Endothelial cell of umbilical vein (primary cell): ENCODE measurements at regions not wholly inside any gene's neighbourhood (a gene's known extent, or its start where the extent isn't known, plus 50 kb on each side); places are given as distances from the start of the nearest gene placed in this dataset.

ENCODE experiments used
- BruUV-seq: library from RNA; stranded (reverse); fragments of 400-500 nt; replicated peaks from 2 replicates; lab custom pipeline; 2021; lab: Mats Ljungman, UMichigan
- CTCF ChIA-PET: fragments of 300-600, 350-600 bp; sonication (Branson Sonifier 250); formaldehyde crosslinking; loops from one replicate; lab custom pipeline; 2021; ENCODE audit warnings: antibody characterized with exemption, inconsistent platforms; lab: Charles Lee
- POLR2A ChIA-PET: fragments of 300-600, 350-600 bp; sonication (Branson Sonifier 250); formaldehyde crosslinking; loops from one replicate; lab custom pipeline; 2021; ENCODE audit warnings: antibody characterized with exemption, inconsistent platforms; lab: Charles Lee
- DNase-seq: peaks from one replicate; pipeline ENCODE4 v3.0.0-alpha.2; 2011; ENCODE audit warnings: low read depth, low spot score
- FAIRE-seq: peaks from 2 replicates; lab custom pipeline; 2011; peaks lifted over from hg19 to GRCh38; lab: Jason Lieb, UNC
- H2AFZ ChIP-seq: 2 replicates; pipeline ENCODE4 v1.6.0; 2012; ENCODE audit warnings: low read depth, low read length, control low read depth, inconsistent platforms
- H3K27ac ChIP-seq: 2 replicates; pipeline ENCODE4 v1.5.1; 2011; ENCODE audit warnings: low read depth, mild to moderate bottlenecking, control low read depth, low read length, moderate library complexity; ENCODE audit not compliant: insufficient read depth
- H3K27me3 ChIP-seq, 2 experiments: 2 replicates each; pipeline versions ENCODE4 v1.6.0 to v1.6.1; 2011; ENCODE audit warnings: low read length in 2 of 2, mixed read lengths in 1 of 2; ENCODE audit not compliant: control insufficient read depth in 2 of 2, insufficient read depth in 2 of 2
- H3K36me3 ChIP-seq, 2 experiments: 2 replicates in 1 of 2; 3 replicates in 1 of 2; pipeline ENCODE4 v1.5.1; 2011; ENCODE audit warnings: low read length in 2 of 2, mild to moderate bottlenecking in 1 of 2, moderate library complexity in 1 of 2; ENCODE audit not compliant: control insufficient read depth in 2 of 2, insufficient read depth in 2 of 2; ENCODE audit errors: extremely low read depth in 1 of 2
- H3K4me1 ChIP-seq: 3 replicates; pipeline ENCODE4 v1.5.1; 2011; ENCODE audit warnings: mild to moderate bottlenecking, low read length; ENCODE audit not compliant: control insufficient read depth, insufficient read depth; ENCODE audit errors: extremely low read depth
- H3K4me2 ChIP-seq: 2 replicates; pipeline ENCODE4 v1.6.1; 2011; ENCODE audit warnings: low read length, control low read depth, mixed read lengths; ENCODE audit not compliant: insufficient read depth
- H3K4me3 ChIP-seq, 3 experiments: fragments of 200-600 bp in 1 of 3; sonication (generic), shearing (Covaris generic) in 1 of 3; replicated peaks in 1 of 3; 2 replicates each; pipeline ENCODE4 v1.5.1; 2011 to 2016; ENCODE audit warnings: control low read depth in 3 of 3, low read length in 3 of 3, mild to moderate bottlenecking in 2 of 3, inconsistent platforms in 1 of 3, low read depth in 1 of 3, moderate library complexity in 1 of 3; ENCODE audit not compliant: insufficient read depth in 1 of 3
- H3K79me2 ChIP-seq: 2 replicates; pipeline ENCODE4 v1.6.0; 2012; ENCODE audit warnings: low read length, inconsistent platforms; ENCODE audit not compliant: control insufficient read depth, insufficient read depth
- H3K9ac ChIP-seq: replicated peaks from 2 replicates; pipeline ENCODE3; 2011; ENCODE audit warnings: low read length, control low read depth; ENCODE audit not compliant: insufficient read depth; ENCODE audit errors: extremely low read depth
- H3K9me1 ChIP-seq: replicated peaks from 3 replicates; pipeline ENCODE4 v1.6.0; 2011; ENCODE audit warnings: mild to moderate bottlenecking, low read length; ENCODE audit not compliant: control insufficient read depth, insufficient read depth; ENCODE audit errors: extremely low read depth
- H3K9me3 ChIP-seq: replicated peaks from 2 replicates; pipeline ENCODE4 v1.5.1; 2012; ENCODE audit warnings: low read length, inconsistent platforms; ENCODE audit not compliant: control insufficient read depth, insufficient read depth
- H4K20me1 ChIP-seq: replicated peaks from 2 replicates; pipeline ENCODE3; 2011; ENCODE audit warnings: mild to moderate bottlenecking, low read length; ENCODE audit not compliant: control insufficient read depth, insufficient read depth; ENCODE audit errors: extremely low read depth
- CTCF ChIP-seq, 2 donors: IDR thresholded peaks; 1 replicate in 1 of 2; 2 replicates in 1 of 2; pipeline ENCODE4 v1.5.1; 2011; ENCODE audit warnings: low read length in 2 of 2, mild to moderate bottlenecking in 2 of 2, moderate library complexity in 2 of 2, control low read depth in 1 of 2, inconsistent platforms in 1 of 2, low read depth in 1 of 2; ENCODE audit not compliant: insufficient read depth in 1 of 2; ENCODE audit errors: extremely low read depth in 1 of 2
- EZH2 ChIP-seq: IDR thresholded peaks from 2 replicates; pipeline ENCODE4 v1.6.1; 2012; ENCODE audit warnings: borderline replicate concordance, low read depth, mild to moderate bottlenecking, moderate library complexity, low read length, inconsistent platforms; ENCODE audit not compliant: severe bottlenecking
- FOS ChIP-seq: IDR thresholded peaks from 2 replicates; pipeline ENCODE4 v1.6.1; 2011; ENCODE audit warnings: mild to moderate bottlenecking, low read length, moderate library complexity, borderline replicate concordance; ENCODE audit not compliant: insufficient read depth
- GATA2 ChIP-seq: IDR thresholded peaks from 2 replicates; pipeline ENCODE4 v1.7.0; 2011; ENCODE audit warnings: low read depth, mild to moderate bottlenecking, moderate library complexity, mixed read lengths, low read length; ENCODE audit not compliant: insufficient read length, insufficient read depth
- JUN ChIP-seq: IDR thresholded peaks from 2 replicates; pipeline ENCODE4 v1.6.1; 2011; ENCODE audit warnings: borderline replicate concordance, low read depth; ENCODE audit not compliant: insufficient read length, insufficient read depth
- MAX ChIP-seq: IDR thresholded peaks from 2 replicates; pipeline ENCODE4 v1.6.1; 2011; ENCODE audit not compliant: insufficient read depth, insufficient read length
- MYC ChIP-seq: IDR thresholded peaks from one replicate; pipeline ENCODE4 v1.6.1; 2011; ENCODE audit warnings: mild to moderate bottlenecking, low read depth, low read length
- POLR2A ChIP-seq: IDR thresholded peaks from 2 replicates; pipeline ENCODE4 v1.6.1; 2012; ENCODE audit warnings: low read depth, mild to moderate bottlenecking, control low read depth, low read length
- POLR2AphosphoS5 ChIP-seq: IDR thresholded peaks from 2 replicates; pipeline ENCODE4 v1.6.1; 2012; ENCODE audit warnings: low read depth, mild to moderate bottlenecking, control low read depth, low read length, moderate library complexity; ENCODE audit not compliant: insufficient read depth
- dilution Hi-C: fragments of 300-500 bp; cut with MboI; formaldehyde crosslinking; loops from one replicate; pipeline ENCODE4 v1.15.0; 2019; ENCODE audit warnings: low sequenced_read_pairs; ENCODE audit not compliant: extremely low pct_ligation_motif_present
- intact Hi-C: fragments of 100-400 bp; cut with micrococcal nuclease; formaldehyde crosslinking; loops from one replicate; pipeline ENCODE4 v1.10.0; 2022

- Histone ChIP-seq H3K4me2 (no peak overlapping the region), H3K9me1 (no peaks in the 10 kb centered on the region), H3K9me3 (no peaks in the 10 kb centered on the region), H3K27ac (no peak overlapping the region), H4K20me1 (no peaks in the 10 kb centered on the region), H3K4me1 (no peaks in the 10 kb centered on the region), H3K79me2 (no peaks in the 10 kb centered on the region), H3K27me3 (no peaks in the 10 kb centered on the region), H3K36me3 (peaks cover 3 to 11% of the 10 kb centered on the region in 2 experiments), H3K4me3 (no peak overlapping the region), H2AFZ (no peak overlapping the region), H3K9ac (no peak overlapping the region)
- POLR2A ChIA-PET: no interaction called here
- dilution Hi-C loops: no loop called here
- intact Hi-C loops: loop anchor here (2.0 to 5.0 kb wide), 3 partner anchors 114 to 709 kb away; no protein-coding TSS in a partner anchor
- no TSS peak for BruUV-seq
- no peak for TF ChIP-seq FOS
- TF ChIP-seq CTCF (IDR thresholded peaks at IDR 0.05; ENCODE audit: extremely low read depth in 1 of 2, insufficient read depth in 1 of 2, low read depth in 1 of 2, low read length in 2 of 2): no peak
- TF ChIP-seq POLR2A: no peak
- TF ChIP-seq POLR2AphosphoS5: no peak
- TF ChIP-seq EZH2: no peak
- TF ChIP-seq MYC: no peak
- no peak for TF ChIP-seq MAX
- TF ChIP-seq JUN: no peak
- no peak for TF ChIP-seq GATA2
- DNase-seq (no peak), FAIRE-seq (no peak)
- CTCF ChIA-PET: interaction anchor here (1.1 to 5.5 kb wide), 7 partner anchors 22 to 1094 kb away, joined by 3 to 47 read pairs (median 4); no protein-coding TSS in a partner anchor
These were observed 109.8 kb downstream of the ZFP64 start for GRCh38 chr20:52081791-52082190.
